Psoas muscle (tissue), 7 donors: ENCODE measurements at regions not wholly inside any gene's neighbourhood (a gene's known extent, or its start where the extent isn't known, plus 50 kb on each side); places are given as distances from the start of the nearest gene placed in this dataset.

Source experiments
- ATAC-seq, 4 donors: fragments of 200-7000 bp; cut with Tn5 transposase; one replicate each; pipeline ENCODE4 v1.9.1; 2020; ENCODE audit warnings: moderate library complexity in 3 of 4, mild to moderate bottlenecking in 2 of 4
- DNase-seq, 2 donors: peaks; one replicate each; pipeline ENCODE4 v3.0.0-alpha.2; 2020
- H3K27ac ChIP-seq: fragments of 200-600 bp; one replicate; pipeline ENCODE4 v1.8.0; 2022
- H3K27me3 ChIP-seq, 3 donors: fragments of 200-600 bp in 1 of 3; one replicate each; pipeline versions ENCODE4 v1.6.1 to v1.8.0; 2013 to 2022; ENCODE audit warnings: low read length in 2 of 3, mild to moderate bottlenecking in 2 of 3, moderate library complexity in 1 of 3; ENCODE audit not compliant: insufficient read depth in 3 of 3
- H3K36me3 ChIP-seq, 2 donors: fragments of 200-600 bp in 1 of 2; one replicate each; pipeline versions ENCODE4 v1.6.1 to v1.8.0; 2013 to 2022; ENCODE audit warnings: low read depth in 1 of 2, mild to moderate bottlenecking in 1 of 2, moderate library complexity in 1 of 2; ENCODE audit not compliant: insufficient read depth in 1 of 2
- H3K4me1 ChIP-seq: fragments of 200-600 bp; one replicate; pipeline ENCODE4 v1.8.0; 2022
- H3K4me3 ChIP-seq: fragments of 200-600 bp; one replicate; pipeline ENCODE4 v1.8.0; 2022; ENCODE audit warnings: mild to moderate bottlenecking
- H3K9me3 ChIP-seq: fragments of 200-600 bp; one replicate; pipeline ENCODE4 v1.8.0; 2022
- CTCF ChIP-seq: fragments of 200-600 bp; IDR thresholded peaks from one replicate; pipeline ENCODE4 v1.8.0; 2022; ENCODE audit warnings: antibody characterized with exemption
- WGBS, 3 donors: extraction: QIAGEN DNeasy Blood & Tissue Kit; methylation state at CpG; one replicate each; pipeline versions ENCODE4 v1.1.6 to v1.1.7; 2013; 5-methylcytosine and 5-hydroxymethylcytosine counted together
- intact Hi-C, 2 donors: fragments of 100-400 bp; cut with DNase I; formaldehyde crosslinking; loops; one replicate each; pipeline versions ENCODE4 v1.11.0 to v1.14.2; 2022
- donor health status: healthy with polysubstance abuse.
- donor health status: DM: no; HTN: no; CAD: no; lungs with moderate emphysema.
- donor health status: Bipolar disorder and iron deficiency.
- donor health status: healthy.
- donor health status: DM: yes; HTN: yes; CAD: no.
- donor health status: DM: no; HTN: no; CAD: no.
- donor health status: DM: yes; HTN: yes; CAD: no.

- Histone ChIP-seq H3K27me3 (peaks cover 0 to 50% (median 9%) of the 10 kb centered on the region in 3 donors), H3K9me3 (no peaks in the 10 kb centered on the region), H3K4me3 (no peak overlapping the region), H3K36me3 (no peaks in the 10 kb centered on the region), H3K27ac (no peak overlapping the region), H3K4me1 (no peaks in the 10 kb centered on the region)
- DNase-seq (no peak), ATAC-seq (no peak)
- 52 to 64% (median 62%) methylated on average over 7 of the region's 7 CpGs for WGBS, 3 donors
- TF ChIP-seq CTCF, result no peak
- intact Hi-C loops, result no loop called here
These were observed 87.4 kb upstream of the IGSF21 start for GRCh38 chr1:18020021-18020817.

GRCh38 chr1:18021242-18021641 lies 86.4 kb upstream of the IGSF21 start:
- ATAC-seq (no peak), DNase-seq (no peak)
- TF ChIP-seq CTCF, result no peak
- Histone ChIP-seq H3K27ac (no peak overlapping the region), H3K9me3 (no peaks in the 10 kb centered on the region), H3K4me3 (no peak overlapping the region), H3K36me3 (no peaks in the 10 kb centered on the region), H3K4me1 (no peaks in the 10 kb centered on the region), H3K27me3 (peaks cover 0 to 46% (median 9%) of the 10 kb centered on the region in 3 donors)
- intact Hi-C loops, result no loop called here
- WGBS, 3 donors, result 54 to 60% (median 55%) methylated on average over 6 of the region's 6 CpGs

- Histone ChIP-seq H3K4me3 (no peak overlapping the region), H3K9me3 (no peaks in the 10 kb centered on the region), H3K36me3 (no peaks in the 10 kb centered on the region), H3K27me3 (peaks cover 0 to 14% (median 4%) of the 10 kb centered on the region in 3 donors), H3K4me1 (no peaks in the 10 kb centered on the region), H3K27ac (no peak overlapping the region)
- TF ChIP-seq CTCF, result no peak
- intact Hi-C loops, result no loop called here
- WGBS, 3 donors, result 40 to 57% (median 45%) methylated on average over 13 of the region's 13 CpGs
- ATAC-seq (no peak), DNase-seq (no peak)
These were observed 75.3 kb upstream of the IGSF21 start for GRCh38 chr1:18032172-18032859.

- Histone ChIP-seq H3K36me3 (no peaks in the 10 kb centered on the region), H3K9me3 (no peaks in the 10 kb centered on the region), H3K4me1 (no peaks in the 10 kb centered on the region), H3K27me3 (peaks cover 0 to 24% (median 4%) of the 10 kb centered on the region in 3 donors), H3K27ac (no peak overlapping the region), H3K4me3 (no peak overlapping the region)
- intact Hi-C loops, result no loop called here
- no peak for TF ChIP-seq CTCF
- DNase-seq (no peak), ATAC-seq (no peak)
- WGBS, 3 donors, result 78 to 84% (median 83%) methylated on average over 3 of the region's 3 CpGs
These were observed 72.5 kb upstream of the IGSF21 start for GRCh38 chr1:18035145-18035544.
